Bronchial epithelial cell (primary cell): ENCODE measurements at regions not wholly inside any gene's neighbourhood (a gene's known extent, or its start where the extent isn't known, plus 50 kb on each side); places are given as distances from the start of the nearest gene placed in this dataset.
A peak's percentile ranks its signal among the peaks of the same experiment; 100 is the strongest.

Source experiments
- DNase-seq: peaks from one replicate; pipeline ENCODE4 v3.0.0-alpha.2; 2010; ENCODE audit warnings: low read depth
- FAIRE-seq: peaks from 2 replicates; lab custom pipeline; 2011; peaks lifted over from hg19 to GRCh38; lab: Jason Lieb, UNC
- H3K27me3 ChIP-seq: 2 replicates; pipeline ENCODE4 v1.5.1; 2011; ENCODE audit warnings: low read length; ENCODE audit not compliant: control insufficient read depth, insufficient read depth
- H3K36me3 ChIP-seq: 2 replicates; pipeline ENCODE4 v1.5.1; 2011; ENCODE audit warnings: low read length; ENCODE audit not compliant: control insufficient read depth, insufficient read depth
- H3K4me3 ChIP-seq: 2 replicates; pipeline ENCODE4 v1.5.1; 2011; ENCODE audit warnings: mild to moderate bottlenecking, low read depth, low read length, control low read depth
- CTCF ChIP-seq: IDR thresholded peaks from 2 replicates; pipeline ENCODE4 v1.5.1; 2011; ENCODE audit warnings: mild to moderate bottlenecking, moderate library complexity, low read length, control low read depth, inconsistent platforms; ENCODE audit not compliant: insufficient read depth, severe bottlenecking

GRCh38 chr2:58866040-58866439 lies 624.9 kb upstream of the FANCL start:
- H3K36me3 ChIP-seq, result no peaks in the 10 kb centered on the region
- H3K4me3 ChIP-seq, result no peak overlapping the region
- FAIRE-seq (no peak), DNase-seq (no peak)
- no peaks in the 10 kb centered on the region for H3K27me3 ChIP-seq
- no peak for TF ChIP-seq CTCF

DNA sequence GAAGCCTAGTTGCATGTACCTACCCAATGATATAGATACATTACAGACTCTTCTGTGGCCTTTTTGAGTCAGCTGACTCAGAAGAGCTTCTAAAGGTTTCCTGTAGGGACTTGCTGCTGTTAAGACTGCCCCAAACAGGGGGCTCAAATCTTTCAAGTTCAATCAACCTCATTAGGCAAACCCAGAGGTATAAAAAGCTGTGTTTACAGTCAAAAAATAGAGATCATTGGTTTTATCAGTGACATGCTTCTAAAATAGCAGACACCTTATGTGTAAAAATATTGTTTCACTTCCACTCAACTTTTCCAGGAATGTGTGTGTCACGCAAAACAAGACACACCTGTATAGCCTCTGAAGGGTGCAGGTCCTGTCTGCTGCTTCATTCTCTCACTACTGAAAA lies 624.3 kb upstream of the FANCL start:
- no peak for TF ChIP-seq CTCF

DNA sequence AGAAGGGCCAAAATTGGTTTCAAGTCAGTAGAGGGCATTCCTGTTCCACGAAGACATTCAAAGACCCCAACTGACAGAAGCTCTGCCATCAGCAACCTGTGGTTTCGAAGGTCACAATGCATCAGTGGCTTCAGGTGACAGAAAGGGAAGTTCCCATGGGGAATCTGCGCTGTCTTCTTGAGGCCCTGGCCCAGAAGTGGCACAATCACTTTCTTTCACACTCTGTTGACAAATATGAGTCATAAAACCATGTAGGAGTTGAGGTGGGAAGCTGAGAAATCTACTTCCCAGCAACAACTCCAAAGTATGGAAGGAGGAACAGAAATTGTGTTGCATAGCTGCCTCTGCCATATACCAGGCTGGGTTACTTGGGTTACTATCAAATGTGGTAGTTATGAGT lies 621.1 kb upstream of the FANCL start:
- DNase-seq, result no peak
- no peak for TF ChIP-seq CTCF
- no peak overlapping the region for H3K4me3 ChIP-seq
- no peaks in the 10 kb centered on the region for H3K27me3 ChIP-seq
- no peak for FAIRE-seq
- no peaks in the 10 kb centered on the region for H3K36me3 ChIP-seq

More for the DNA sequence above, 624.3 kb upstream of the FANCL start:
- Histone ChIP-seq H3K36me3 (no peaks in the 10 kb centered on the region), H3K4me3 (no peak overlapping the region), H3K27me3 (no peaks in the 10 kb centered on the region)
- DNase-seq (no peak), FAIRE-seq (no peak)

- FAIRE-seq, result no peak
- no peaks in the 10 kb centered on the region for H3K36me3 ChIP-seq
- TF ChIP-seq CTCF, result no peak
- no peak overlapping the region for H3K4me3 ChIP-seq
- no peak for DNase-seq
- no peaks in the 10 kb centered on the region for H3K27me3 ChIP-seq
Measured at GRCh38 chr2:58860586-58860985, 619.5 kb upstream of the FANCL start.

DNA sequence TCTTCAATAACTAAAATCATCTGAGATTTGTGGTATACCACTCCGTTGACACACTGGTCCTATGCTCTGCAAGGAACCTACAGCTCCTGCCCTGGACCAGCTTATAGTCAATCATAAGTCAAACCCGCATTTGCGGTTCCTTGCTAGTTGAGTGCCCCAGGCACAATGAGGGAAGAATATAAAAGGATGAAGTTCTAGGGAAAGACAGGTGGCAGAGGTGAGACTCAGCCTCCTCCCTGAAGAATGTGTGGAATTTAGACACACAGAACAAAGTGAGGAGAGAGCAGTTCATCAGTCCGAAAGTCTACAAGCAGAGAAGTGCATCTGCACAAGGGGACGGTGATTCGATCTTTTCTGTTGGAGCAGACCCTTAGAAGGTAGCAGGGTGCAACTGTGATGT lies 615.0 kb upstream of the FANCL start:
- no peak for TF ChIP-seq CTCF
- Histone ChIP-seq H3K4me3 (no peak overlapping the region), H3K36me3 (no peaks in the 10 kb centered on the region), H3K27me3 (no peaks in the 10 kb centered on the region)
- FAIRE-seq, result peak; percentile 60
- no peak for DNase-seq

DNA sequence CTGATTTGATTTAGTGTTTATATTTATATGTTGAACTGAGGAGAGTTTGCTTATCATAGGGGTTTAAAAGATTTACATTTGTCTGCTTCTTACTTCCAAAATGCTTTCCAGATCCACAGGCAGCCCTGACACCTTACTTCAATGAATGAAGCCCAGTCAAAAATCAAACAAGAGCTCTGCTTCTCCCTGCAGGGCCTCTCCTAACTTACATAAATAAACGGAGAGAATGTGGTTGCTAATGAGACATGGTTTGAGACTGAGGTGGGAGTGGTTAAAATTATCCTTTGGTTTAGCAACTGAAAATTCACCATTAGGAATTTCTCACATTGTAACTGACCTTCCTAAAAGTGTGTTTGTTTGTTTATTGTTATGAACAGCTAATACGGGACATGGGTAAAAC lies 612.3 kb upstream of the FANCL start:
- Histone ChIP-seq H3K4me3 (no peak overlapping the region), H3K27me3 (no peaks in the 10 kb centered on the region), H3K36me3 (no peaks in the 10 kb centered on the region)
- no peak for DNase-seq
- no peak for FAIRE-seq
- TF ChIP-seq CTCF, result no peak
